ENCODE measurements at regions not wholly inside any gene's neighbourhood (a gene's known extent, or its start where the extent isn't known, plus 50 kb on each side); places are given as distances from the start of the nearest gene placed in this dataset.

DNA sequence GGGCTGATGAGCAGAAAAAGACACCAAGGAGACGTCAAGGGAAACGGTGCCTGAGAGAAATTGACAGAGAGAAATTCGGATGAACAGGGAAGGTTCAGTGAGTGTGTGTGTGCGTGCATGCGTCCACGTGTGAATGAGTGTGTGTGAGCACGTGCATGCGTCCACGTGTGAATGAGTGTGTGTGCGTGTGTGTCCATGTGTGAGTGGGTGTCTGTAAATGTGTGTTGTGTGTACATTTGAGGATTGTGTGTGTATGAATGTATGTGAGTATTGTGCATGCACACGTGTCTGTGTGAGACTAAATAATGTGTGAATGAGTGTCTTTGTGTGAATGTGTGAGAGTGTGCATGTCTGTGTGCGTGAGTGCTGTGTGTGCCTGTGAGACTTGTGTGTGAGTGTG is 137.4 kb upstream of the MED13L start:
- H3K4me1 ChIP-seq (ENCODE audit: control insufficient read depth in 1 of 2, insufficient read depth in 2 of 2, low read length in 2 of 2): no peaks in the 10 kb centered on the region
- H3K4me3 ChIP-seq (ENCODE audit: low read length in 2 of 2): no peak overlapping the region
- H3K9me3 ChIP-seq (ENCODE audit: control insufficient read depth, low read length): no peaks in the 10 kb centered on the region
- H3K27ac ChIP-seq (ENCODE audit: low read depth in 1 of 2, low read length in 2 of 2): no peak overlapping the region
- no peak for DNase-seq
- H3K27me3 ChIP-seq (ENCODE audit: control insufficient read depth in 1 of 2, insufficient read depth in 2 of 2, low read length in 1 of 2): no peaks in the 10 kb centered on the region
- 85 to 86% methylated on average over 12 of the region's 12 CpGs for WGBS, 2 donors
- intact Hi-C loops (cut with DNase I): no loop called here
- H3K36me3 ChIP-seq (ENCODE audit: control insufficient read depth in 1 of 2, insufficient read depth in 2 of 2, low read length in 1 of 2): no peaks in the 10 kb centered on the region
- no peak for ATAC-seq (ENCODE audit: low FRiP score)

DNA sequence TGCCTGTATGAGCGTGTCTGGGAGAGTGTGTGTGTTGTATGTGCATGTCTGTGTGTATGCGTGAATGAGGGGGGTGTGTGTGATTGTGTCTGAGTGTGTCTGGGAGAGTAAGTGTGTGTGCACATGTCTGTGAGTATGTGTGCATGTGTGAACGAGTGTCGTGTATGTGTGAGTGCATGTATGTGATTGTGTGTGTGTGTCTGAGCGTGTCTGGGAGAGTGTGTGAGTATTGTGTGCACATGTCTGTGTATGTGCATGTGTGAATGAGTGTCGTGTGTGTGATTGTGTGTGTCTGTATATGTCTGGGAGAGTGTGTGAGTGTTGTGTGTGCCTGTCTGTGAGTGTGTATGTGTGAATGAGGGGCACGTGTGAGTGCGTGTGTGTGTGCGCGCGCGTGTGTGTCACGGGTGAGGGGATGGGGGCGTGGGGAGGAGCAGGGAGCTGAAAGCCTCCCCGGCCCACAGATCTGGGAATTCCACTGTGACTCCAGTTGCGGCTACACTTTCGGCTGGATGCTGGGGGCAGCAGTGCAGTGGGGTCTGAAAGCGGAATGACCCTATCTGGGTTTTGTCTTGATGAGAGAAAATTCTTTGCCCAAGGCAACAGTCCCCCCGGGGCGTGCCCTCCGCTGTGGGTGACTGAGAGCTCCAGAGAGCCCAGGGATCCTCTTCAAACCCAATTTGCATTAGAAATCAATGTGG is 138.1 kb upstream of the MED13L start:
- H3K36me3 ChIP-seq (ENCODE audit: control insufficient read depth in 1 of 2, insufficient read depth in 2 of 2, low read length in 1 of 2): no peaks in the 10 kb centered on the region
- H3K9me3 ChIP-seq (ENCODE audit: control insufficient read depth, low read length): no peaks in the 10 kb centered on the region
- 88 to 91% methylated on average over 21 of the region's 21 CpGs for WGBS, 2 donors
- DNase-seq: no peak
- H3K4me3 ChIP-seq (ENCODE audit: low read length in 2 of 2): no peak overlapping the region
- ATAC-seq (ENCODE audit: low FRiP score): no peak
- no peak overlapping the region for H3K27ac ChIP-seq (ENCODE audit: low read depth in 1 of 2, low read length in 2 of 2)
- H3K27me3 ChIP-seq (ENCODE audit: control insufficient read depth in 1 of 2, insufficient read depth in 2 of 2, low read length in 1 of 2): no peaks in the 10 kb centered on the region
- intact Hi-C loops (cut with DNase I): no loop called here
- no peaks in the 10 kb centered on the region for H3K4me1 ChIP-seq (ENCODE audit: control insufficient read depth in 1 of 2, insufficient read depth in 2 of 2, low read length in 2 of 2)

GRCh38 chr12:116416166-116416565 is 138.7 kb upstream of the MED13L start:
- H3K27me3 ChIP-seq (ENCODE audit: control insufficient read depth in 1 of 2, insufficient read depth in 2 of 2, low read length in 1 of 2): no peaks in the 10 kb centered on the region

DNA sequence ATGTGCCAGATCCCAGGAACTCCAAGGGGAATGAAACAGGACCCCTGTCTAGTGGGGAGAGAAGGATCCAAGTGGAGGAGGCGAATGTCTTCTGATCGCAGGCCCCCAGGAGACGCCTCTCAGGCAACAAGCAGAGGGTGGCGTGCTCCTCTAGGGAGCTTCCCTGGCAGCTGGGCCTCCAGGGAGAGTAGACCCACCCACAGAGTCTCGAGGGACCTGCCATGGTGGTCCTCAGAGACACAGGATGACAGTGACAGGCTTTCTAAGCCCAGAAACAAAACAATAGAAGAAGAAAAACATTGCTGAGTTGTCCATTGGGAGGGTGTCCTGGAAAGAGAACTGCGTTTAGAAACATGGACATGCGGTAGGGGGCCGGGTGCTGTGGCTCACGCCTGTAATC is 140.6 kb upstream of the MAP1LC3B2 start:
- intact Hi-C loops (cut with DNase I): no loop called here
- Histone ChIP-seq H3K27me3 (ENCODE audit: control insufficient read depth in 1 of 2, insufficient read depth in 2 of 2, low read length in 1 of 2) (no peaks in the 10 kb centered on the region), H3K36me3 (ENCODE audit: control insufficient read depth in 1 of 2, insufficient read depth in 2 of 2, low read length in 1 of 2) (no peaks in the 10 kb centered on the region), H3K4me1 (ENCODE audit: control insufficient read depth in 1 of 2, insufficient read depth in 2 of 2, low read length in 2 of 2) (no peaks in the 10 kb centered on the region), H3K27ac (ENCODE audit: low read depth in 1 of 2, low read length in 2 of 2) (no peak overlapping the region), H3K9me3 (ENCODE audit: control insufficient read depth, low read length) (no peaks in the 10 kb centered on the region), H3K4me3 (ENCODE audit: low read length in 2 of 2) (no peak overlapping the region)
- whole genome bisulfite sequencing, 2 donors: 90 to 91% methylated on average over 9 of the region's 9 CpGs
- ATAC-seq (ENCODE audit: low FRiP score): no peak
- DNase-seq: no peak

More at GRCh38 chr12:116416166-116416565, 138.7 kb upstream of the MED13L start:
- H3K4me1 ChIP-seq (ENCODE audit: control insufficient read depth in 1 of 2, insufficient read depth in 2 of 2, low read length in 2 of 2): no peaks in the 10 kb centered on the region
- no peak overlapping the region for H3K4me3 ChIP-seq (ENCODE audit: low read length in 2 of 2)
- H3K9me3 ChIP-seq (ENCODE audit: control insufficient read depth, low read length): no peaks in the 10 kb centered on the region
- intact Hi-C loops (cut with DNase I): no loop called here
- no peak overlapping the region for H3K27ac ChIP-seq (ENCODE audit: low read depth in 1 of 2, low read length in 2 of 2)
- DNase-seq (no peak), ATAC-seq (ENCODE audit: low FRiP score) (no peak)
- H3K36me3 ChIP-seq (ENCODE audit: control insufficient read depth in 1 of 2, insufficient read depth in 2 of 2, low read length in 1 of 2): no peaks in the 10 kb centered on the region
- WGBS, 2 donors: 55 to 70% methylated on average over 3 of the region's 3 CpGs

GRCh38 chr12:116420227-116420880 is 138.8 kb upstream of the MAP1LC3B2 start:
- Histone ChIP-seq H3K9me3 (ENCODE audit: control insufficient read depth, low read length) (no peaks in the 10 kb centered on the region), H3K36me3 (ENCODE audit: control insufficient read depth in 1 of 2, insufficient read depth in 2 of 2, low read length in 1 of 2) (no peaks in the 10 kb centered on the region), H3K27ac (ENCODE audit: low read depth in 1 of 2, low read length in 2 of 2) (no peak overlapping the region), H3K27me3 (ENCODE audit: control insufficient read depth in 1 of 2, insufficient read depth in 2 of 2, low read length in 1 of 2) (no peaks in the 10 kb centered on the region), H3K4me3 (ENCODE audit: low read length in 2 of 2) (no peak overlapping the region), H3K4me1 (ENCODE audit: control insufficient read depth in 1 of 2, insufficient read depth in 2 of 2, low read length in 2 of 2) (no peaks in the 10 kb centered on the region)
- ATAC-seq (ENCODE audit: low FRiP score): no peak
- 78 to 85% methylated on average over 8 of the region's 8 CpGs for WGBS, 2 donors
- intact Hi-C loops (cut with DNase I): no loop called here
- no peak for DNase-seq

GRCh38 chr12:116421785-116422538 is 137.2 kb upstream of the MAP1LC3B2 start:
- Histone ChIP-seq H3K27me3 (ENCODE audit: control insufficient read depth in 1 of 2, insufficient read depth in 2 of 2, low read length in 1 of 2) (no peaks in the 10 kb centered on the region), H3K36me3 (ENCODE audit: control insufficient read depth in 1 of 2, insufficient read depth in 2 of 2, low read length in 1 of 2) (no peaks in the 10 kb centered on the region), H3K27ac (ENCODE audit: low read depth in 1 of 2, low read length in 2 of 2) (no peak overlapping the region), H3K4me1 (ENCODE audit: control insufficient read depth in 1 of 2, insufficient read depth in 2 of 2, low read length in 2 of 2) (no peaks in the 10 kb centered on the region), H3K9me3 (ENCODE audit: control insufficient read depth, low read length) (no peaks in the 10 kb centered on the region), H3K4me3 (ENCODE audit: low read length in 2 of 2) (no peak overlapping the region)
- DNase-seq (no peak), ATAC-seq (ENCODE audit: low FRiP score) (no peak)
- intact Hi-C loops (cut with DNase I): no loop called here
- WGBS, 2 donors: 99 to 100% methylated on average over 2 of the region's 2 CpGs

GRCh38 chr12:116423094-116423493 is 136.1 kb upstream of the MAP1LC3B2 start:
- DNase-seq: no peak
- intact Hi-C loops (cut with DNase I): no loop called here
- H3K27ac ChIP-seq (ENCODE audit: low read depth in 1 of 2, low read length in 2 of 2): no peak overlapping the region

GRCh38 chr12:116425256-116426193 is 133.7 kb upstream of the MAP1LC3B2 start:
- Histone ChIP-seq H3K27me3 (ENCODE audit: control insufficient read depth in 1 of 2, insufficient read depth in 2 of 2, low read length in 1 of 2) (no peaks in the 10 kb centered on the region), H3K4me3 (ENCODE audit: low read length in 2 of 2) (no peak overlapping the region), H3K27ac (ENCODE audit: low read depth in 1 of 2, low read length in 2 of 2) (peak overlapping the region in 1 of 2 donors; percentile 59), H3K36me3 (ENCODE audit: control insufficient read depth in 1 of 2, insufficient read depth in 2 of 2, low read length in 1 of 2) (no peaks in the 10 kb centered on the region), H3K9me3 (ENCODE audit: control insufficient read depth, low read length) (no peaks in the 10 kb centered on the region), H3K4me1 (ENCODE audit: control insufficient read depth in 1 of 2, insufficient read depth in 2 of 2, low read length in 2 of 2) (no peaks in the 10 kb centered on the region)
- intact Hi-C loops (cut with DNase I): loop anchor here (5.0 kb wide), 4 partner anchors 43 to 283 kb away; partner anchors contain the start of gene MED13L (in 1 of the 2)
- 94 to 98% methylated on average over 15 of the region's 15 CpGs for WGBS, 2 donors
- no peak for DNase-seq
- ATAC-seq (ENCODE audit: low FRiP score): no peak

More at GRCh38 chr12:116423094-116423493, 136.1 kb upstream of the MAP1LC3B2 start:
- H3K36me3 ChIP-seq (ENCODE audit: control insufficient read depth in 1 of 2, insufficient read depth in 2 of 2, low read length in 1 of 2): no peaks in the 10 kb centered on the region
- H3K4me1 ChIP-seq (ENCODE audit: control insufficient read depth in 1 of 2, insufficient read depth in 2 of 2, low read length in 2 of 2): no peaks in the 10 kb centered on the region
- H3K27me3 ChIP-seq (ENCODE audit: control insufficient read depth in 1 of 2, insufficient read depth in 2 of 2, low read length in 1 of 2): no peaks in the 10 kb centered on the region
- no peaks in the 10 kb centered on the region for H3K9me3 ChIP-seq (ENCODE audit: control insufficient read depth, low read length)
- WGBS, 2 donors: 48 to 50% methylated on average over 4 of the region's 4 CpGs
- ATAC-seq (ENCODE audit: low FRiP score): no peak
- no peak overlapping the region for H3K4me3 ChIP-seq (ENCODE audit: low read length in 2 of 2)

Measured in aorta (tissue), 5 donors.